ENCODE measurements at regions not wholly inside any gene's neighbourhood (a gene's known extent, or its start where the extent isn't known, plus 50 kb on each side); places are given as distances from the start of the nearest gene placed in this dataset.
"Not testable (repeated sequence)": the region's sequence is repeated elsewhere in the genome, so short reads cannot be mapped to it uniquely, and the experiment has no call there.

- intact Hi-C loops (cut with micrococcal nuclease): no loop called here
- ATAC-seq: no peak
- no peak for DNase-seq
Measured at GRCh38 chr2:60359569-60359968, 193.9 kb downstream of the BCL11A start.

GRCh38 chr2:60358476-60358875 is 195.0 kb downstream of the BCL11A start:
- no peak for ATAC-seq
- intact Hi-C loops (cut with micrococcal nuclease): no loop called here
- DNase-seq: no peak

- ATAC-seq (no peak), DNase-seq (no peak)
- intact Hi-C loops (cut with micrococcal nuclease): no loop called here
Measured at GRCh38 chr2:60357996-60358395, 195.5 kb downstream of the BCL11A start.

GRCh38 chr2:60356346-60356745 is 197.1 kb downstream of the BCL11A start:
- intact Hi-C loops (cut with micrococcal nuclease): no loop called here
- ATAC-seq (no peak), DNase-seq (no peak)

- no peak for ATAC-seq
- intact Hi-C loops (cut with micrococcal nuclease): no loop called here
- DNase-seq: no peak
Measured at GRCh38 chr2:60355849-60356261, 197.6 kb downstream of the BCL11A start.

- intact Hi-C loops (cut with micrococcal nuclease): no loop called here
- DNase-seq (no peak), ATAC-seq (no peak)
Measured at GRCh38 chr2:60354713-60355112, 198.7 kb downstream of the BCL11A start.

GRCh38 chr2:60353863-60354262 is 199.6 kb downstream of the BCL11A start:
- intact Hi-C loops (cut with micrococcal nuclease): no loop called here
- DNase-seq: no peak

GRCh38 chr2:60353406-60353800 is 200.1 kb downstream of the BCL11A start:
- no peak for DNase-seq
- no peak for ATAC-seq
- intact Hi-C loops (cut with micrococcal nuclease): no loop called here

More at GRCh38 chr2:60353863-60354262, 199.6 kb downstream of the BCL11A start:
- no peak for ATAC-seq

- no peak for DNase-seq
- no peak for ATAC-seq
- intact Hi-C loops (cut with micrococcal nuclease): no loop called here
Measured at GRCh38 chr2:60352491-60353405, 200.7 kb downstream of the BCL11A start.

- DNase-seq (no peak), ATAC-seq (no peak)
- intact Hi-C loops (cut with micrococcal nuclease): no loop called here
Measured at GRCh38 chr2:60351802-60352201, 201.7 kb downstream of the BCL11A start.

- no peak for ATAC-seq
- intact Hi-C loops (cut with micrococcal nuclease): no loop called here
- DNase-seq: no peak
Measured at GRCh38 chr2:60351321-60351720, 202.1 kb downstream of the BCL11A start.

GRCh38 chr2:60350791-60351190 is 202.7 kb downstream of the BCL11A start:
- ATAC-seq (no peak), DNase-seq (no peak)
- intact Hi-C loops (cut with micrococcal nuclease): no loop called here

GRCh38 chr2:60347781-60348180 is 205.7 kb downstream of the BCL11A start:
- ATAC-seq (no peak), DNase-seq (no peak)
- intact Hi-C loops (cut with micrococcal nuclease): no loop called here

GRCh38 chr2:60342491-60342890 is 211.0 kb downstream of the BCL11A start:
- DNase-seq; ATAC-seq; intact Hi-C loops (cut with micrococcal nuclease): not testable (repeated sequence)

- DNase-seq (no peak), ATAC-seq (no peak)
- intact Hi-C loops (cut with micrococcal nuclease): no loop called here
Measured at GRCh38 chr2:60341151-60341550, 212.3 kb downstream of the BCL11A start.

- intact Hi-C loops (cut with micrococcal nuclease): no loop called here
- DNase-seq: no peak
- ATAC-seq: no peak
Measured at GRCh38 chr2:60339286-60339685, 214.2 kb downstream of the BCL11A start.

- intact Hi-C loops (cut with micrococcal nuclease): no loop called here
- DNase-seq: peak; percentile 68
- ATAC-seq: peak; percentile 88
Measured at GRCh38 chr2:60337142-60337497, 216.3 kb downstream of the BCL11A start.

GRCh38 chr2:60336442-60337141 is 216.9 kb downstream of the BCL11A start:
- ATAC-seq: peak; percentile 68
- DNase-seq: no peak
- intact Hi-C loops (cut with micrococcal nuclease): no loop called here

GRCh38 chr2:60335533-60336237 is 217.8 kb downstream of the BCL11A start:
- intact Hi-C loops (cut with micrococcal nuclease): no loop called here
- ATAC-seq (no peak), DNase-seq (no peak)

- ATAC-seq (no peak), DNase-seq (no peak)
- intact Hi-C loops (cut with micrococcal nuclease): no loop called here
Measured at GRCh38 chr2:60334610-60335009, 218.8 kb downstream of the BCL11A start.
